Memory B cell (primary cell): ENCODE measurements at regions not wholly inside any gene's neighbourhood (a gene's known extent, or its start where the extent isn't known, plus 50 kb on each side); places are given as distances from the start of the nearest gene placed in this dataset.

Source experiments
- ATAC-seq: fragments of 150-1000 bp; cut with Tn5 transposase; 2 replicates; pipeline ENCODE4 v1.10.0; 2021; ENCODE audit warnings: low read depth, mild to moderate bottlenecking, moderate library complexity
- DNase-seq, 2 donors: peaks; one replicate each; pipeline ENCODE4 v3.0.0; 2022; ENCODE audit warnings: low spot score in 2 of 2
- H3K27ac Mint-ChIP-seq: one replicate; pipeline ENCODE4 v1.8.0; 2022; ENCODE audit warnings: mild to moderate bottlenecking, moderate library complexity, mixed read lengths
- H3K27me3 Mint-ChIP-seq: one replicate; pipeline ENCODE4 v1.8.0; 2022; ENCODE audit warnings: mixed read lengths
- H3K36me3 Mint-ChIP-seq: one replicate; pipeline ENCODE4 v1.8.0; 2022; ENCODE audit warnings: mild to moderate bottlenecking, mixed read lengths
- H3K4me1 Mint-ChIP-seq: one replicate; pipeline ENCODE4 v1.8.0; 2022; ENCODE audit warnings: mixed read lengths
- H3K4me3 Mint-ChIP-seq: one replicate; pipeline ENCODE4 v1.8.0; 2022; ENCODE audit warnings: mild to moderate bottlenecking, moderate library complexity, mixed read lengths
- H3K9me3 Mint-ChIP-seq: one replicate; pipeline ENCODE4 v1.8.0; 2022; ENCODE audit warnings: mixed read lengths

DNA sequence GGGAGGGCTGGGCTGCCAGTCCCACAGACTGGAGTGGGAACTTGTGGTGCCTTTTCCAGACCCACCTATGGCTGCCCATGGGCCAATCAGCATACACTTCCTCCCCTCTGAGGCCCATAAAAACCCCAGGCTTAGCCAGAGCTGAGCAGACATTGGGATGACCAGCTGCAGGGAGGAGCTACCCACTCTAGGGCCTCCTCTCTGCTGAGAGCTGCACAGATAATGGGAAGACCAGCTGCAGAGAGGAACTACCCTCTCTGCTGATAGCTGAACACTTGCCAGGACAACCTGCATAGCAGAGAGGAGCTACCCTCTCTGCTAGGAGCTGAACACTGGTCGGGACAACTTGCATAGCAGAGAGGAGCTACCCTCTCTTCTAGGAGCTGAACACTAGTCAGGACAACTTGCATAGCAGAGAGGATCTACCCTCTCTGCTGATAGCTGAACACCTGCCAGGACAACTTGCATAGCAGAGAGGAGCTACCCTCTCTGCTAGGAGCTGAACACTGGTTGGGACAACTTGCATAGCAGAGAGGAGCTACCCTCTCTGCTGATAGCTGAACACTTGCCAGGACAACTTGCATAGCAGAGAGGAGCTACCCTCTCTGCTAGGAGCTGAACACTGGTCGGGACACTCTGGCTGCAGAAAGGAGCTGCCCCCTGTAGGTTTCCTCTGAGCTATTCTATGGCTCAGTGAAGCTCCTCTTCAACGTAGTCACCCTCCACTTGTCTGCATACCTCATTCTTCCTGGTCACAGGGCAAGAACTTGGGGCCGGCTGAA is 88.3 kb upstream of the CACUL1 start:
- H3K4me1 Mint-ChIP-seq, result peaks cover 3% of the 10 kb centered on the region
- ATAC-seq, result no peak
- no peak for DNase-seq
- H3K9me3 Mint-ChIP-seq, result no peaks in the 10 kb centered on the region
- no peak overlapping the region for H3K27ac Mint-ChIP-seq
- no peak overlapping the region for H3K4me3 Mint-ChIP-seq
- H3K27me3 Mint-ChIP-seq, result peaks cover 12% of the 10 kb centered on the region
- no peaks in the 10 kb centered on the region for H3K36me3 Mint-ChIP-seq

DNA sequence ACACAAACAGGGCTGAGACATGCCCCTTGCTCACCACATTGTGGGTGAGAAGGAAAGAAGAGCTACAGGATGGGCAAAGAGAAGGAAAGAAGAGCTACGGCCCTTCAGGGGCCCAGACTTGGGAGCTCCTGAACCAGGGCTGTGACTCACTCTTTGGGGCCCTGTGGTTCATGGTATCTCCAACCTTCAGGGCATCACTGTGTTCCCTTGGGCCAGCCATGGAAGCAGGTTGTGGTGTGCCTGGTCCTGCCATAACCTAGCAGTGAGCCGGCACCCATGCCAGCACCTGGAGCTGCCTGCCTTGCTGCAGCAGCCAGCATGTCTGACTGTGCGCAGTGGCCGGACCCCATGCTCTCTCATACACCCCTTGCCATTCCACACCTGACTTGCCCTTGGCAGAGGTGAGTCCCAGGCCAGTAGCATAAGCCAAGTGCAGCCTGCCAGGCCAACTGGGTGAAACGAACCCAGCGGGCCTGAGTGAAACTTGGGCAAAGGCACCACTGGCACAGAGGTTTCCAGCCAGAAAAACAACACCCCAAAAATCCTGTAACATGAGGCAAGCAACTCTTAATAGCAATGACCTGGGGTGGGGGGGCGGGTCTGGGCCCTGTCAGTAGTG is 89.0 kb upstream of the CACUL1 start:
- Mint-ChIP-seq H3K9me3 (no peaks in the 10 kb centered on the region), H3K4me1 (peaks cover 3% of the 10 kb centered on the region), H3K36me3 (no peaks in the 10 kb centered on the region), H3K27ac (no peak overlapping the region), H3K4me3 (no peak overlapping the region), H3K27me3 (peaks cover 12% of the 10 kb centered on the region)
- DNase-seq (no peak), ATAC-seq (no peak)

DNA sequence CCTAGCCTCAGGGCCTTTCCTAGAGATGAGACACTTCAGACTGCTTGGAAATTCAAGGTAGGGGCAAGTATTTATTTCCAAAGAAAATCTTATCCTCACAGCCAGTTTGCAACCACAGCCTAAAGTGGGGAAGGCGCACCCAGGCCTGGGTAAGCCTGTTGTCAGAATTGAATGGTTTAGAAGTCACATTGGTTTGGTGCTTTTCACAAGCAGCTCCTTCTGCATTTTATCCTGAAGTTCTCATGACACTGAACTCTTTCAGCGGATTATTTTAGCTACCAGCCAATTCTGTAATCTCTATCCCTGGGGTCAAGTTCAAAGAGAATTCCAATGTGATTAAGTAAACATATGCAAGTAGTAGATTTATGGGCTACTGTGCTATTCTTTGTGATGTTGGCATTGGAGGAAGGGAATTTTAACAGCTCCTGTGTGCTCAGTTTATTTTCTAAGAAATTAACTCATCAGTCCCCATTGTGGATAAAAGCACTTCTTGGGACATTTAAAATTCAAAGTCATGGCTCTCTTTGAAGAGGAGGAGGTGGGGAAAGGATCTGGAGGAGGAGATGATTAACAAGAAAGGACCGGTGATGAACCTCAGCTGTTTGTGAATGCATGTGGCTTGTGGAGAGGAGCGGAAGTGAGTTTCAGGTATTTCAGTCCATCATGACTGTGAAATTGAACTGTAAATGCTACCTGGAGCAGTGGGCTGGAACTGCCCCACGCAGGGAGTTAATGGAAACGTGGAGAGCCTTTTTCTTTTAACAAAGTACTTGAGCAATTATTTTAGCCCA is 90.2 kb upstream of the CACUL1 start:
- peaks cover 1% of the 10 kb centered on the region for H3K4me1 Mint-ChIP-seq
- H3K27me3 Mint-ChIP-seq, result peaks cover 6% of the 10 kb centered on the region
- no peaks in the 10 kb centered on the region for H3K9me3 Mint-ChIP-seq
- ATAC-seq (no peak), DNase-seq (no peak)
- H3K36me3 Mint-ChIP-seq, result no peaks in the 10 kb centered on the region
- no peak overlapping the region for H3K4me3 Mint-ChIP-seq
- no peak overlapping the region for H3K27ac Mint-ChIP-seq

DNA sequence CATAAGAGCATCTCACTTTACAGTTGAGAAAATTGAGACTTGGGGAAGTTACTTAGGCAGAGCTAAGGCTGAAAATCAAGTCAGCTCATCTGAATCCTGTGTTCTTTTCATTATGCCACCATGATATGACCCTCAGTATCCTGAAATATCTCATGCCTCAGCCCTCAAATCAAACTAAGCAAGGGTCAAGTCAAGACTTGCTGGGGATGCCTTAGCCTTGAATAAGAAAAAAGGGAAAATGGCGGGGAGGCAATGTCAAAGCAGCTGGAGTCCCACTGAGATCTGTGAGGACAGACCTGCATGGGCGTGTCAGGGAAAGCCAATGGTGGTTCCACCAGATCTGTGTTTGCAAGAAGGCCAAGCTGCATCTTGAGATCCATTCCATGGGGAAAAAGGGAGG is 91.0 kb upstream of the CACUL1 start:
- H3K36me3 Mint-ChIP-seq, result no peaks in the 10 kb centered on the region
- no peak for DNase-seq
- H3K4me1 Mint-ChIP-seq, result no peaks in the 10 kb centered on the region
- H3K27ac Mint-ChIP-seq, result no peak overlapping the region
- no peak overlapping the region for H3K4me3 Mint-ChIP-seq
- no peak for ATAC-seq
- no peaks in the 10 kb centered on the region for H3K9me3 Mint-ChIP-seq
- H3K27me3 Mint-ChIP-seq, result peaks cover 5% of the 10 kb centered on the region

DNA sequence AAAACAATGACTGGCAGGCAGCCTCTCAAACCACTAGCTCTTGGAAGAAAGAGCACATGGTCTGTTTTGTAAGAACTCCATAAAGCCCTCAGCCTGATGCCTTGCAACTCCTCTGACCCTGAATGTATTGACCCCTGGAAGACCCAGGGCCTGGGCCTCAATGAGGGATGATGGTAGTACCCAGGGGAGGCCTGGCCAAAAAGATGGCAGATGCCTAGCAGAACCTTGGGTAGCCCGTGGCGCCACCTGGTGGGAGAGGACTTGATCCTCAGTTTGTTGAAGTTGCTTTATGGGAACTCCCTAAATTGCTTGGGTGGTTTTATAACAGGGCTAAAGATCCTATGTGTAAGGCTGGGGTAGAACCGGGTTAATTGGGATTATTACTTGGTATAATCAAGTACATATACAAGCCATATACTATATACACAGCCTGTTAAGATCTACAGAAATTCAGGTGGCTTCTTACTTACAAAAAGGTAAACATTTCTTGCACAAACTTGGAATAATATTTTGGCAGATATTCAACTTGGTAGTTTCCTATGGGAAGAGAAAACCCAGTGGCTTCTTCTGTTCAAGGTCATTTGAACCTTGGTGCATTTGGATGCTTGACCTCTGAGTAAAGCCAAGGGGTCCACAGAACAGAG is 95.8 kb upstream of the CACUL1 start:
- Mint-ChIP-seq H3K9me3 (no peaks in the 10 kb centered on the region), H3K4me3 (no peak overlapping the region), H3K27ac (no peak overlapping the region), H3K27me3 (peaks cover 3% of the 10 kb centered on the region), H3K36me3 (no peaks in the 10 kb centered on the region), H3K4me1 (peaks cover 4% of the 10 kb centered on the region)
- ATAC-seq, result peak; percentile 64
- DNase-seq, result peak; percentile 34 to 37

DNA sequence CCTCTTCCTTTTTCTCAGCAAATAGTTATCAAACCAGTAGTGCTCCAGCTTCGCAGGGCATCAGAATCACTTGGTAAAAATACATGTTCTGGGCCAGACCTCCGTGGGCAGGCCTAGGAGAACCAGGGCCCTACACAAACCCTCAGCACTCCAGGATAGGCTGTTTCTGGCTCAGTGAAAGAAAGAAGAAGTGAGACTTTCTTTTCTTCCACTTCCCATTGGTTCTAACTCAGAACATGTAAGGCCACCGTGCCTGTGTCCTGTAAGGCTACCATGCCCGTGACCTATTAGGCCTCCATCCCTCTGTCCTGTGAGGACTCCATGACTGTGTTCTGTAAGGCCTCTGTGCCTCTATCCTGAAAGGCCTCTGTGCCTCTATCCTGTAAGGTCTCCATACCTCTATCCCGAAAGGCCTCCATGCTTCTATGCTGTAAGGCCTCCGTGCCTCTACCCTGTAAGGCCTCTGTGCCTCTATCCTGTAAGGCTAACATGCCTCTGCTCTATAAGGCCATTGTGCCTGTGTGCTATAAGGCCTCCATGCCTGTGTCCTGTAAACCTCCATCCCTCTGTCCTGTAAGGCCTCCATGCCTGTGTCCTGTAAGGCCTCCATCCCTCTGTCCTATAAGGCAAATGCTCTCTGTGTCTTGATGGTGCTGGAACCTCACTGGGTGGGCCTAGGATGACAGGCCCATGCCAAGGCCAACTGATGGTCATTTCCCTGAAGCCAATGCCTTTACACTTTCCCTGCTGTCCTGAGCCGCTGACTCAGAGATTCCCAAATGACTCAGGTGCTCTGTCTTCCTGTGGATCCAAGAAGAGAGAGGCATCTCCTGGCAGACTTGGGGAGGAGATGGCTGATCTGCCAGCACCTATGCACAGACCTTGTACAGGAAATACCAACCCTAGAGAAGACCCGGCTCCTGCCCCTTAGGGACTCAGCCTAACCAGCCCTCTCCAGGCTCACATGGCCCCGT is 96.6 kb upstream of the CACUL1 start:
- no peak overlapping the region for H3K27ac Mint-ChIP-seq

DNA sequence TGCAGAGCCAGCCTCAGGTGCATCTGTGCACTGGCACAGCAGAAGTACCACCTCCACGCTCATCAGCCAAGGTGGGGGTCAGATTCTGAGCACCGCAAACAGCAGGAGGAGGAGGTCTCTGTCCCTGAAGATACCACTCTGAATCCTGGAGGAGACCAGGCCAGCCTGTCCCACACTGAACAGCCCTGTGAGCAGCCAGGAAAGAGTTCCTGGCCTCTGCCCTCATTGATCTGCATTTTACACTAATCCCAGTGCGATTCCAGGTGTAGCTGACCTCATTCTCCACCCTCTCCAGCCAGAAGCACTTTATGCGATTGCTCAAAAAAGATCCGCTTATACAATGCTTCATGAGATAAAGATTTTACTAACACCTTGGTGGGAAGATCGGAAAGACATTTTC is 99.1 kb upstream of the CACUL1 start:
- no peak for DNase-seq
- no peaks in the 10 kb centered on the region for H3K36me3 Mint-ChIP-seq
- no peak for ATAC-seq
- H3K27ac Mint-ChIP-seq, result no peak overlapping the region
- peaks cover 4% of the 10 kb centered on the region for H3K4me1 Mint-ChIP-seq
- H3K4me3 Mint-ChIP-seq, result no peak overlapping the region
- H3K27me3 Mint-ChIP-seq, result peaks cover 5% of the 10 kb centered on the region
- H3K9me3 Mint-ChIP-seq, result no peaks in the 10 kb centered on the region

More for the DNA sequence above, 96.6 kb upstream of the CACUL1 start:
- Mint-ChIP-seq H3K27me3 (peaks cover 6% of the 10 kb centered on the region), H3K9me3 (no peaks in the 10 kb centered on the region), H3K36me3 (no peaks in the 10 kb centered on the region), H3K4me3 (no peak overlapping the region), H3K4me1 (peaks cover 4% of the 10 kb centered on the region)
- DNase-seq, result no peak
- ATAC-seq, result no peak

DNA sequence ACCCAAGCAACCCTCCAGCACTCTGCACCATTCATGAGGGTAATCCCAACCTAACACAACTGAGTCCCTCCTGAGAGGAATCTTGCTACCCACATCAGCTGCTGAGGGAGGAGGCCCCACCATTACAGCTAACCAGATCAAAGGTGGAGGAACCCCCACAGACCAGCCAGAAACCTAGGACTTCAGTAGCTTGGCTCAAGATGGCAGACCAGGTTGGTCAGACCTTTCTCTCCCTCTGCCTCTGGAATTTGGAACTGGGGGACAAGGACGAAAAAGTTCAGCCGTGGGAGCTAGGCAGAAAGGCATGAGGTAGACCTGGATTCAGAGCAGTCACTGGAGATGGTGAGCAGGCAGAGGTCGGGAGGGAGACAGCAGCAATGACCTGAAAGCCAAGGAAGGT is 101.3 kb upstream of the CACUL1 start:
- Mint-ChIP-seq H3K36me3 (no peaks in the 10 kb centered on the region), H3K4me1 (peaks cover 4% of the 10 kb centered on the region), H3K4me3 (no peak overlapping the region), H3K9me3 (no peaks in the 10 kb centered on the region), H3K27ac (no peak overlapping the region), H3K27me3 (peaks cover 5% of the 10 kb centered on the region)
- ATAC-seq, result no peak
- DNase-seq, result no peak

DNA sequence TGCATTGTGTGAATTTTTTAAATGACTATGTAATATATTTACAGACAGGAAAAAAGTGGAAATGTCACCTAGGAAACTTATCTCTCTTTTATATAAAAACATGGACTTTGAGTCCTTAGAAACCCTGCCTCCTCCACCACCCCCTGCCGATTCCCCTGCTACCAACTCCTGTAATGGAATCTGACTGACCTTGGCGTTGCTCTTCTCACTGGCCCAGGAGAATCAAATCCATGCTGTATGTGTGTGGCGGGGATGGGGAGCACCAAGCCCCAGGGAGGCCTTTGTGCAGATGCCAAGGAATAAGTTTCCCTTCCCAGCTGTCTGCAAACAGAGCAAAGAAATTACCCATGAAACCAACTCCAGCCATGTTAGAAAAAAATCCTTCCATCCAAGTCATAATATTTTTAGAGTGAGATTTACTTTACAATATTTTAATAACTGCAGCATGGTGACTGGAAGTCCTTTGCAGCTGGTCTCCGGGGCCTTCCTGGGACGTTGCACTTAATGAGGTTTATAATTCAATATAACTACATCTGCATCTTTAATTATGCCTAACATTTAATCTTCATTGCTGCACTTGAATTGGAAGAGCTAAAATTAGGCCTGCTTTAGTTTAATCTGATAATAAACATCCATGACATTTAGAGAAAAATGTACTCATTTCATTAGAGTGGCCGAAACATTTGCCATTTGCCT is 111.4 kb upstream of the CACUL1 start:
- Mint-ChIP-seq H3K27me3 (peaks cover 7% of the 10 kb centered on the region), H3K9me3 (peaks cover 1% of the 10 kb centered on the region), H3K4me1 (no peaks in the 10 kb centered on the region), H3K27ac (no peak overlapping the region), H3K4me3 (no peak overlapping the region), H3K36me3 (no peaks in the 10 kb centered on the region)
- ATAC-seq, result no peak
- DNase-seq, result no peak

DNA sequence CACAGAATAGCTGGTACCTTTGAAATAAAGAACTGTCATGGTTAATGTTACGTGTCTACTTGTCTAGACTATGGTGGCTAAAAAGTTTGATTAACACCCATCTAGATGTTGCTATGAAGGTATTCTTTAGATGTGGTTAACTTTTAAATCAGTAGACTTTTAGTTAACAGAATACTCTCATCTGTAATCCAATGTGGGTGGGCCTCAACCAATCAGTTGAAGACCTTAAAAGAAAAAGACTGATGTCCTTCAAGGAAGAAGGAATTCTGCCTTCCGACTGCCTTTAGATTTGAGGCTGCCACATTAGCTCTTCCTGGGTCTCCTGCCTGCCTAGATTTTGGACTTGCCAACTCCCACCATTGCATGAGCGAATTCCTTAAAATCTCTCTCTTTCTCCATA is 113.0 kb upstream of the CACUL1 start:
- Mint-ChIP-seq H3K4me1 (no peaks in the 10 kb centered on the region), H3K36me3 (no peaks in the 10 kb centered on the region), H3K27ac (no peak overlapping the region), H3K27me3 (peaks cover 9% of the 10 kb centered on the region), H3K4me3 (no peak overlapping the region), H3K9me3 (no peaks in the 10 kb centered on the region)
- DNase-seq (no peak), ATAC-seq (no peak)

DNA sequence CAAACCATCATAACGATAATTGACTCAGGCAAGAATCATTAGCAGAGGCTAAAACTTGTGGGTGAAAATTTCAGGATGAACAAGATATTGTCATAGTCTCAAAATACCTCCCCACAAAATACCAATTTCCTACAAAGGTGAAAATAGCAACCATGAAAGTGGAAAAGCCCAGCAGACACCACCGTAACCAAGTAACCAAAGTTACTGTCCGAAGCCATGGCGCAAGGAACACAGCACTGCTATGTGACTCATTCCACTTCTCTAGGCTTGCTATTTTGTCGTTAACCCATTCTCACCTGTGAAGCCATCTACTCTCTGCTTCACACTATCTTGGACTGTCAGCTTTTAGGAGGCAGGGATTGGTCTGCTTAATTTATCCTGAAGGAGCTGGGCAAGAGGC is 113.8 kb upstream of the CACUL1 start:
- no peaks in the 10 kb centered on the region for H3K36me3 Mint-ChIP-seq
- H3K4me1 Mint-ChIP-seq, result no peaks in the 10 kb centered on the region
- ATAC-seq (no peak), DNase-seq (no peak)
- H3K27ac Mint-ChIP-seq, result no peak overlapping the region
- H3K4me3 Mint-ChIP-seq, result no peak overlapping the region
- peaks cover 14% of the 10 kb centered on the region for H3K27me3 Mint-ChIP-seq
- no peaks in the 10 kb centered on the region for H3K9me3 Mint-ChIP-seq

DNA sequence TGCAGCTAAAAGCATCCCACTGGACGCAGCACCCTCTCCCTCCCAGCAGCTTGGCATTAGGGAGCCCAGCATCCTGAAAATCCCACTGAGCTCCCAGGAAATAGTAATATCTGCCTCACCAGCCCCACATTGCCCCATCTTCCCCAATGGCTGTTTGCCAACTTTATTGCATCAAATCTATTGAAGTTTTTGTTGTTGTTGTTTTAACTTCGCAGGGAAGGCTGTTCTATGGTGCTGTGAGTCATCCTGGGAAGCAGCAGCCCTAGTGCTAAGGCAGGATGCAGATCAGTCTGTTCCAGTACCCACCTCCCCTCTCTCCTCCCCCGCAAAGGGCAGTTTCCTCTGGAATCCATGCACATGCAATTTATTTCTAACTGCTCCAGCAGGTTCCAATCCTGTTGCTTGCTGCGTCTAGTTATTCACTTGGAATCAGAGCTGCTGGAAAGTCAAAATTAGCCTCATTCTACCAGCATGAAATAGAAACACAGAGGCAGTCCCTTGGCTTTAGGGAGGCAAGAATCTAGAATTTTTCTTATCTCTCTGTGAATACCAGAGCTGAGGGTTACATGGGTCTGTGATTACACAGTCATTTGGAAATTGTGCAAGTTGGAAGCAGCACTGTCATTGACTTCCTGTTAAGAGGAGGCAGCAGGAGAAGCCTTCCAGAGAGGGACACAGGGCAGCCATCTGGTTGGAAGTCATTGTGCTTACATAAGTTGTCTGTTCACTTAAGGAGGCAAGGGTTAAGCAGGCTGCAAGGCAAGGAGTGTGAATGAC is 115.9 kb upstream of the CACUL1 start:
- Mint-ChIP-seq H3K4me1 (no peaks in the 10 kb centered on the region), H3K27me3 (peaks cover 21% of the 10 kb centered on the region), H3K36me3 (no peaks in the 10 kb centered on the region), H3K4me3 (no peak overlapping the region), H3K27ac (no peak overlapping the region), H3K9me3 (peaks cover 4% of the 10 kb centered on the region)
- ATAC-seq, result no peak
- no peak for DNase-seq
